ENCODE measurements at regions not wholly inside any gene's neighbourhood (a gene's known extent, or its start where the extent isn't known, plus 50 kb on each side); places are given as distances from the start of the nearest gene placed in this dataset.

GRCh38 chr2:145674705-145675104 is 1154.8 kb upstream of the ZEB2 start:
- no peak for TF ChIP-seq SPI1 (IDR thresholded peaks at IDR 0.05; ENCODE audit: borderline replicate concordance, low read depth)
- no peak for TF ChIP-seq GABPA (IDR thresholded peaks at IDR 0.05; ENCODE audit: low read depth)
- no peak for TF ChIP-seq POLR2AphosphoS5 (IDR thresholded peaks at IDR 0.05; ENCODE audit: low read depth)
- TF ChIP-seq, protein P1, sequence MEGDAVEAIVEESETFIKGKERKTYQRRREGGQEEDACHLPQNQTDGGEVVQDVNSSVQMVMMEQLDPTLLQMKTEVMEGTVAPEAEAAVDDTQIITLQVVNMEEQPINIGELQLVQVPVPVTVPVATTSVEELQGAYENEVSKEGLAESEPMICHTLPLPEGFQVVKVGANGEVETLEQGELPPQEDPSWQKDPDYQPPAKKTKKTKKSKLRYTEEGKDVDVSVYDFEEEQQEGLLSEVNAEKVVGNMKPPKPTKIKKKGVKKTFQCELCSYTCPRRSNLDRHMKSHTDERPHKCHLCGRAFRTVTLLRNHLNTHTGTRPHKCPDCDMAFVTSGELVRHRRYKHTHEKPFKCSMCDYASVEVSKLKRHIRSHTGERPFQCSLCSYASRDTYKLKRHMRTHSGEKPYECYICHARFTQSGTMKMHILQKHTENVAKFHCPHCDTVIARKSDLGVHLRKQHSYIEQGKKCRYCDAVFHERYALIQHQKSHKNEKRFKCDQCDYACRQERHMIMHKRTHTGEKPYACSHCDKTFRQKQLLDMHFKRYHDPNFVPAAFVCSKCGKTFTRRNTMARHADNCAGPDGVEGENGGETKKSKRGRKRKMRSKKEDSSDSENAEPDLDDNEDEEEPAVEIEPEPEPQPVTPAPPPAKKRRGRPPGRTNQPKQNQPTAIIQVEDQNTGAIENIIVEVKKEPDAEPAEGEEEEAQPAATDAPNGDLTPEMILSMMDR (IDR thresholded peaks at IDR 0.05; ENCODE audit: insufficient read depth, low read length) = no peak
- TF ChIP-seq, protein P2, sequence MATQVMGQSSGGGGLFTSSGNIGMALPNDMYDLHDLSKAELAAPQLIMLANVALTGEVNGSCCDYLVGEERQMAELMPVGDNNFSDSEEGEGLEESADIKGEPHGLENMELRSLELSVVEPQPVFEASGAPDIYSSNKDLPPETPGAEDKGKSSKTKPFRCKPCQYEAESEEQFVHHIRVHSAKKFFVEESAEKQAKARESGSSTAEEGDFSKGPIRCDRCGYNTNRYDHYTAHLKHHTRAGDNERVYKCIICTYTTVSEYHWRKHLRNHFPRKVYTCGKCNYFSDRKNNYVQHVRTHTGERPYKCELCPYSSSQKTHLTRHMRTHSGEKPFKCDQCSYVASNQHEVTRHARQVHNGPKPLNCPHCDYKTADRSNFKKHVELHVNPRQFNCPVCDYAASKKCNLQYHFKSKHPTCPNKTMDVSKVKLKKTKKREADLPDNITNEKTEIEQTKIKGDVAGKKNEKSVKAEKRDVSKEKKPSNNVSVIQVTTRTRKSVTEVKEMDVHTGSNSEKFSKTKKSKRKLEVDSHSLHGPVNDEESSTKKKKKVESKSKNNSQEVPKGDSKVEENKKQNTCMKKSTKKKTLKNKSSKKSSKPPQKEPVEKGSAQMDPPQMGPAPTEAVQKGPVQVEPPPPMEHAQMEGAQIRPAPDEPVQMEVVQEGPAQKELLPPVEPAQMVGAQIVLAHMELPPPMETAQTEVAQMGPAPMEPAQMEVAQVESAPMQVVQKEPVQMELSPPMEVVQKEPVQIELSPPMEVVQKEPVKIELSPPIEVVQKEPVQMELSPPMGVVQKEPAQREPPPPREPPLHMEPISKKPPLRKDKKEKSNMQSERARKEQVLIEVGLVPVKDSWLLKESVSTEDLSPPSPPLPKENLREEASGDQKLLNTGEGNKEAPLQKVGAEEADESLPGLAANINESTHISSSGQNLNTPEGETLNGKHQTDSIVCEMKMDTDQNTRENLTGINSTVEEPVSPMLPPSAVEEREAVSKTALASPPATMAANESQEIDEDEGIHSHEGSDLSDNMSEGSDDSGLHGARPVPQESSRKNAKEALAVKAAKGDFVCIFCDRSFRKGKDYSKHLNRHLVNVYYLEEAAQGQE (IDR thresholded peaks at IDR 0.05; ENCODE audit: insufficient replicate concordance, low read depth) = no peak

DNA sequence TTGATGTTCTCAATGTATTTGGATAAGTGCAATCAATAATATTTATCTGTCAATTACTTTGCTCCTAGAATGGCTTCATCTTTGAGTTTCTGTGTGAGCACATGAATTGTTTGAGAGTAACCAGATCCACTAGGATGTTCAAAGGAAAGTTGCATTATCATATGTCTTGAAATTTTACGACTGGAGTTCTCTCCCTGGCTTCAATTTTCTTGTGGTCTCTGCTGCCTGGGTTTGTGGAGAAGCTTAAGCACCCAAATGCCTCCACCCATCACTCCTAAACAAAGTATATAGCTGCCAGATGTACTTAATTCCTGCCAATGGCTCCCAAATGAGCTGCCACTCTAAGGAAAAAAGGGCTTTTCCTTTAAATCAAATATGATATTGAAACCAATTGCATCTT is 1149.4 kb upstream of the ZEB2 start:
- Histone ChIP-seq H3K27me3 (ENCODE audit: insufficient read depth, poor library complexity, severe bottlenecking) (no peaks in the 10 kb centered on the region), H3K27ac (replicated peaks) (no peak overlapping the region), H3K4me3 (replicated peaks; ENCODE audit: insufficient read depth, low read length) (no peak overlapping the region)
- TF ChIP-seq, protein P1 (IDR thresholded peaks at IDR 0.05; ENCODE audit: insufficient read depth, low read length) = no peak
- no peak for TF ChIP-seq GABPA (IDR thresholded peaks at IDR 0.05; ENCODE audit: low read depth)
- no peak for TF ChIP-seq SPI1 (IDR thresholded peaks at IDR 0.05; ENCODE audit: borderline replicate concordance, low read depth)
- no peak for TF ChIP-seq POLR2AphosphoS5 (IDR thresholded peaks at IDR 0.05; ENCODE audit: low read depth)
- TF ChIP-seq, protein P2 (IDR thresholded peaks at IDR 0.05; ENCODE audit: insufficient replicate concordance, low read depth) = no peak
- no peak for DNase-seq (ENCODE audit: low read depth in 1 of 2, low spot score in 1 of 2)

More at GRCh38 chr2:145674705-145675104, 1154.8 kb upstream of the ZEB2 start:
- DNase-seq (ENCODE audit: low read depth in 1 of 2, low spot score in 1 of 2) = no peak
- no peak overlapping the region for H3K4me3 ChIP-seq (replicated peaks; ENCODE audit: insufficient read depth, low read length)
- H3K27me3 ChIP-seq (ENCODE audit: insufficient read depth, poor library complexity, severe bottlenecking) = no peaks in the 10 kb centered on the region
- H3K27ac ChIP-seq (replicated peaks) = no peak overlapping the region

- DNase-seq (ENCODE audit: low read depth in 1 of 2, low spot score in 1 of 2) = no peak
- TF ChIP-seq, protein P2 (IDR thresholded peaks at IDR 0.05; ENCODE audit: insufficient replicate concordance, low read depth) = no peak
- Histone ChIP-seq H3K4me3 (replicated peaks; ENCODE audit: insufficient read depth, low read length) (no peak overlapping the region), H3K27ac (replicated peaks) (no peak overlapping the region), H3K27me3 (ENCODE audit: insufficient read depth, poor library complexity, severe bottlenecking) (no peaks in the 10 kb centered on the region)
Observed at GRCh38 chr2:145666552-145666951, 1146.6 kb upstream of the ZEB2 start.

GRCh38 chr2:145657265-145657664 is 1137.3 kb upstream of the ZEB2 start:
- TF ChIP-seq, protein P1 (IDR thresholded peaks at IDR 0.05; ENCODE audit: insufficient read depth, low read length) = no peak
- TF ChIP-seq GABPA (IDR thresholded peaks at IDR 0.05; ENCODE audit: low read depth) (no peak), POLR2AphosphoS5 (IDR thresholded peaks at IDR 0.05; ENCODE audit: low read depth) (no peak), SPI1 (IDR thresholded peaks at IDR 0.05; ENCODE audit: borderline replicate concordance, low read depth) (no peak)
- TF ChIP-seq, protein P2 (IDR thresholded peaks at IDR 0.05; ENCODE audit: insufficient replicate concordance, low read depth) = no peak
- Histone ChIP-seq H3K27me3 (ENCODE audit: insufficient read depth, poor library complexity, severe bottlenecking) (no peaks in the 10 kb centered on the region), H3K4me3 (replicated peaks; ENCODE audit: insufficient read depth, low read length) (no peak overlapping the region), H3K27ac (replicated peaks) (no peak overlapping the region)
- DNase-seq (ENCODE audit: low read depth in 1 of 2, low spot score in 1 of 2) = no peak

All from HL-60 (cell line).